ENCODE measurements at regions not wholly inside any gene's neighbourhood (a gene's known extent, or its start where the extent isn't known, plus 50 kb on each side); places are given as distances from the start of the nearest gene placed in this dataset.

DNA sequence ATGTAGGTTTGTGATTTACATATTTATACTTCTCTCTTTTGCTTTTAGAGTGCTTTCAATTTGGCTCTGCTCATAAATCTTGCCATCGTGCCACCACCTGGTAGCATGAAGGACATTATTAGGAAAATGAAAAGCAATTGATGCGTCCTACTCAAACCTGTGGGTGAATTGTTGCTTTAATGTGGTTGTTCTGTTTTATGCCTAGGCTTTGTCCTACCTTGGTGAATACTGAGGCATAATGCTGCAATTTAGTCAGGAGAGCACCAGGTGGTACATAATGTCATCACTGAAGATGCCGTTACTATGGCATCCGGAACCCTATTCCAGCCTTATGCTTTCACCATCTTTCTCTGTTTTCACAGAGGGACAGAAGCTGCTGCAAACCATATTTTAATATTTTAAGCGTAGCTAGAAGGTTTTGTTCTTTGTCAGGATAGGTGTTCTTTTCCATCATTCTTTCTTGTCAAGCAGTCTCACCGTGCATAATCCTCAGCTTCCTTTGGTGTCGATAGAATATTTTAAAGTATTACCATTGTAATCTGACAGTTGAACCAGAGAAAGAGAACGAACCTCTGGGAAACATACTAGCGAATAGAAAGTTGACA lies 68.5 kb upstream of the PKP2 start:
- TF ChIP-seq POLR2A (IDR thresholded peaks at IDR 0.05) = no peak
- TF ChIP-seq, protein P1, sequence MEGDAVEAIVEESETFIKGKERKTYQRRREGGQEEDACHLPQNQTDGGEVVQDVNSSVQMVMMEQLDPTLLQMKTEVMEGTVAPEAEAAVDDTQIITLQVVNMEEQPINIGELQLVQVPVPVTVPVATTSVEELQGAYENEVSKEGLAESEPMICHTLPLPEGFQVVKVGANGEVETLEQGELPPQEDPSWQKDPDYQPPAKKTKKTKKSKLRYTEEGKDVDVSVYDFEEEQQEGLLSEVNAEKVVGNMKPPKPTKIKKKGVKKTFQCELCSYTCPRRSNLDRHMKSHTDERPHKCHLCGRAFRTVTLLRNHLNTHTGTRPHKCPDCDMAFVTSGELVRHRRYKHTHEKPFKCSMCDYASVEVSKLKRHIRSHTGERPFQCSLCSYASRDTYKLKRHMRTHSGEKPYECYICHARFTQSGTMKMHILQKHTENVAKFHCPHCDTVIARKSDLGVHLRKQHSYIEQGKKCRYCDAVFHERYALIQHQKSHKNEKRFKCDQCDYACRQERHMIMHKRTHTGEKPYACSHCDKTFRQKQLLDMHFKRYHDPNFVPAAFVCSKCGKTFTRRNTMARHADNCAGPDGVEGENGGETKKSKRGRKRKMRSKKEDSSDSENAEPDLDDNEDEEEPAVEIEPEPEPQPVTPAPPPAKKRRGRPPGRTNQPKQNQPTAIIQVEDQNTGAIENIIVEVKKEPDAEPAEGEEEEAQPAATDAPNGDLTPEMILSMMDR (IDR thresholded peaks at IDR 0.05) = no peak

Measured in body of pancreas (tissue), 4 donors.